K562 (cell line): ENCODE measurements at regions not wholly inside any gene's neighbourhood (a gene's known extent, or its start where the extent isn't known, plus 50 kb on each side); places are given as distances from the start of the nearest gene placed in this dataset.

Experiments
- CREM ChIP-seq: IDR thresholded peaks from 2 replicates; pipeline ENCODE4 v1.6.1; 2014; ENCODE audit warnings: antibody characterized with exemption, low read depth
- ELF1 ChIP-seq: fragments of 200-800 bp; sonication (Bioruptor generic); IDR thresholded peaks from 2 replicates; pipeline ENCODE4 v1.6.1; 2016; ENCODE audit warnings: missing genetic modification characterization, missing compliant biosample characterization
- HDAC2 ChIP-seq: fragments of 450-650 bp; IDR thresholded peaks from 2 replicates; pipeline ENCODE4 v1.6.1; 2016; ENCODE audit warnings: mild to moderate bottlenecking
- HINFP ChIP-seq: fragments of 450-650 bp; conservative IDR thresholded peaks from 2 replicates; pipeline ENCODE4 v1.6.1; 2016; ENCODE audit warnings: missing genetic modification characterization, low read depth, mild to moderate bottlenecking, control low read depth, missing compliant biosample characterization
- HMGXB4 ChIP-seq: sonication (generic); formaldehyde crosslinking; IDR thresholded peaks from 2 replicates; pipeline ENCODE4 v1.8.1; 2023; ENCODE audit warnings: mild to moderate bottlenecking, missing genetic modification reagents
- JUN ChIP-seq, 2 experiments: sonication (generic) in 1 of 2; formaldehyde crosslinking in 1 of 2; IDR thresholded peaks; 2 replicates each; pipeline versions ENCODE4 v1.6.1 to v1.8.0; 2012 to 2022; ENCODE audit warnings: borderline replicate concordance in 2 of 2, mild to moderate bottlenecking in 2 of 2, improper control_type of control experiment in 1 of 2, low read depth in 1 of 2, low read length in 1 of 2, missing genetic modification reagents in 1 of 2
- MIER1 ChIP-seq: fragments of 450-650 bp; IDR thresholded peaks from 2 replicates; pipeline ENCODE4 v1.6.1; 2016; ENCODE audit warnings: antibody characterized with exemption, mild to moderate bottlenecking, low read depth
- NR2C1 ChIP-seq, 2 experiments: fragments of 450-650 bp; IDR thresholded peaks; 2 replicates each; pipeline ENCODE4 v1.6.1; 2017; ENCODE audit warnings: mild to moderate bottlenecking in 2 of 2, antibody characterized with exemption in 1 of 2, inconsistent platforms in 1 of 2, missing compliant biosample characterization in 1 of 2, missing genetic modification characterization in 1 of 2
- RBM22 ChIP-seq: fragments of 200-400 bp; formaldehyde crosslinking; IDR thresholded peaks from 2 replicates; pipeline ENCODE4 v1.6.1; 2018; ENCODE audit warnings: low read length, low read depth; ENCODE audit not compliant: poor library complexity, severe bottlenecking
- STAT6 ChIP-seq: sonication (generic); formaldehyde crosslinking; IDR thresholded peaks from 2 replicates; pipeline ENCODE4 v1.8.1; 2023; ENCODE audit warnings: mild to moderate bottlenecking, missing genetic modification reagents
- ZBTB33 ChIP-seq: sonication (generic); formaldehyde crosslinking; IDR thresholded peaks from 2 replicates; pipeline ENCODE4 v1.8.1; 2023; ENCODE audit warnings: mild to moderate bottlenecking, missing genetic modification reagents
- ZEB2 ChIP-seq: fragments of 450-650 bp; IDR thresholded peaks from 2 replicates; pipeline ENCODE4 v1.6.1; 2016
- ZNF217 ChIP-seq: sonication (generic); formaldehyde crosslinking; IDR thresholded peaks from 2 replicates; pipeline ENCODE4 v1.8.0; 2022; ENCODE audit warnings: mild to moderate bottlenecking, missing genetic modification reagents
- ZNF239 ChIP-seq: fragments of 250-450 bp; sonication (Bioruptor Pico); IDR thresholded peaks from 2 replicates; pipeline ENCODE4 v1.4.0; 2020; ENCODE audit warnings: mild to moderate bottlenecking
- ZNF384 ChIP-seq: IDR thresholded peaks from 2 replicates; pipeline ENCODE4 v1.6.1; 2012; ENCODE audit warnings: low read depth, low read length, improper control_type of control experiment

GRCh38 chr3:128549283-128550112 lies 56.5 kb upstream of the GATA2 start (continued):
- no peak for TF ChIP-seq ZNF384
- no peak for TF ChIP-seq NR2C1 (IDR thresholded peaks at IDR 0.05)
- TF ChIP-seq NR2C1 (tag; IDR thresholded peaks at IDR 0.05) = no peak
- TF ChIP-seq ZEB2 = no peak
- no peak for TF ChIP-seq ZNF239
- TF ChIP-seq JUN (IDR thresholded peaks at IDR 0.05; ENCODE audit: borderline replicate concordance, low read depth, low read length) = peak; percentile 78
- no peak for TF ChIP-seq JUN (CRISPR knock-in tag; IDR thresholded peaks at IDR 0.05; ENCODE audit: borderline replicate concordance)
- TF ChIP-seq CREM = peak; percentile 24; the same call in 1 of the 2 replicates
- 0 out of 2 replicates have a peak, but pooled peaks have one; percentile 21 for TF ChIP-seq HDAC2
- TF ChIP-seq MIER1 = no peak
- no peak for TF ChIP-seq ZNF217 (CRISPR knock-in tag)
- no peak for TF ChIP-seq ZBTB33
- TF ChIP-seq HMGXB4 (CRISPR knock-in tag) = no peak
- TF ChIP-seq ELF1 (tag) = no peak
- no peak for TF ChIP-seq HINFP (tag)
- TF ChIP-seq STAT6 (CRISPR knock-in tag) = no peak
- no peak for TF ChIP-seq RBM22
